Heart left ventricle (tissue), 16 donors: ENCODE measurements at regions not wholly inside any gene's neighbourhood (a gene's known extent, or its start where the extent isn't known, plus 50 kb on each side); places are given as distances from the start of the nearest gene placed in this dataset.
A peak's percentile ranks its signal among the peaks of the same experiment; 100 is the strongest.
"Not testable (repeated sequence)": the region's sequence is repeated elsewhere in the genome, so short reads cannot be mapped to it uniquely, and the experiment has no call there.

Experiments used
- ATAC-seq, 4 donors: fragments of 200-7000 bp; cut with Tn5 transposase; one replicate each; pipeline ENCODE4 v1.9.1; 2020 to 2022; ENCODE audit warnings: moderate library complexity in 4 of 4, mild to moderate bottlenecking in 3 of 4, moderate number of reproducible peaks in 1 of 4
- DNase-seq, 5 donors: peaks; one replicate each; pipeline ENCODE4 v3.0.0-alpha.2; 2020
- H3K27ac ChIP-seq, 12 donors: fragments of 200-600 bp; sonication (generic) in 4 of 12; one replicate each; pipeline versions ENCODE4 v1.5.0 to v1.8.0; 2016 to 2022; ENCODE audit warnings: mild to moderate bottlenecking in 2 of 12
- H3K27me3 ChIP-seq, 9 donors: fragments of 200-600 bp; sonication (generic) in 2 of 9; one replicate each; pipeline versions ENCODE4 v1.5.1 to v1.8.0; 2016 to 2022; ENCODE audit warnings: mild to moderate bottlenecking in 3 of 9
- H3K36me3 ChIP-seq, 9 donors: fragments of 200-600 bp; sonication (generic) in 2 of 9; one replicate each; pipeline versions ENCODE4 v1.5.0 to v1.8.0; 2018 to 2022; ENCODE audit warnings: mild to moderate bottlenecking in 2 of 9
- H3K4me1 ChIP-seq, 12 donors: fragments of 200-600 bp; sonication (generic) in 4 of 12; one replicate each; pipeline versions ENCODE4 v1.5.0 to v1.8.0; 2016 to 2022; ENCODE audit warnings: mild to moderate bottlenecking in 3 of 12
- H3K4me3 ChIP-seq, 12 donors: fragments of 200-600 bp; sonication (generic) in 4 of 12; one replicate each; pipeline versions ENCODE4 v1.5.0 to v1.8.0; 2017 to 2022; ENCODE audit warnings: mild to moderate bottlenecking in 9 of 12, moderate library complexity in 4 of 12
- H3K9me3 ChIP-seq, 12 donors: fragments of 200-600 bp; sonication (generic) in 4 of 12; one replicate each; pipeline versions ENCODE4 v1.5.0 to v1.8.0; 2016 to 2022; ENCODE audit warnings: mild to moderate bottlenecking in 1 of 12
- POLR2A ChIP-seq, 2 donors: fragments of 450-650 bp; IDR thresholded peaks; one replicate each; pipeline ENCODE4 v1.6.1; 2017; ENCODE audit warnings: antibody characterized with exemption in 2 of 2, mild to moderate bottlenecking in 2 of 2, moderate library complexity in 2 of 2
- WGBS, 4 donors: extraction: QIAGEN DNeasy Blood & Tissue Kit in 2 of 4; methylation state at CpG; one replicate each; pipeline versions ENCODE4 v1.1.5 to v1.1.7; 2013 to 2018; 5-methylcytosine and 5-hydroxymethylcytosine counted together
- intact Hi-C, 10 donors: fragments of 100-400 bp; cut with DNase I; formaldehyde crosslinking; loops; one replicate each; pipeline versions ENCODE4 v1.11.1 to v1.14.2; 2022
- TF ChIP-seq, protein P1 (sequence below), 12 donors: fragments of 200-600 bp; sonication (generic) in 4 of 12; IDR thresholded peaks; one replicate each; pipeline versions ENCODE4 v1.5.0 to v1.8.0; 2018 to 2022; ENCODE audit warnings: antibody characterized with exemption in 12 of 12, mild to moderate bottlenecking in 5 of 12
- donor health status: ischemic (EF 13 %, LVEDD 7.1; RV severe dilation, severe dysfunction).
- donor health status: healthy with polysubstance abuse.
- donor health status: DM: no; HTN: yes; CAD: no.
- donor health status: DM: no; HTN: no; CAD: no.
- donor health status: ischemic (EF 25% LVEDD 6.9; RV normal size, moderate dysfunction).
- donor health status: ischemic (EF 25% LVEDD 5.7; RV mildly dilated, moderate dysfunction).
- donor health status: healthy.
- donor health status: DM: yes; HTN: yes; CAD: no.
- donor health status: ischemic (EF 35%, LVEDD 5.7; RV mildly dilated, moderate dysfunction).
- donor health status: nonischemic (EF 11% LVEDD 7.7; RV severe dilation, severe dysfunction).
- donor health status: DM: yes; HTN: yes; CAD: no.
- donor health status: PGD.
- donor health status: ischemic (EF 29% LVEDD 5.4; RV normal size, mild dysfunction).
- donor health status: nonischemic (EF 23%, LVEDD 6.1; RV moderate dilation, normal function).

- H3K27me3 ChIP-seq, result no peaks in the 10 kb centered on the region
- no peak for DNase-seq
- H3K36me3 ChIP-seq, result no peaks in the 10 kb centered on the region
- no peak for ATAC-seq
- intact Hi-C loops, result no loop called here
- H3K4me1 ChIP-seq, result no peaks in the 10 kb centered on the region
- H3K9me3 ChIP-seq, result peaks cover 0 to 3% (median 0%) of the 10 kb centered on the region in 12 donors
- peak overlapping the region in 1 of 12 donors; percentile 52 for H3K27ac ChIP-seq
- no peak overlapping the region for H3K4me3 ChIP-seq
- TF ChIP-seq, protein P1, sequence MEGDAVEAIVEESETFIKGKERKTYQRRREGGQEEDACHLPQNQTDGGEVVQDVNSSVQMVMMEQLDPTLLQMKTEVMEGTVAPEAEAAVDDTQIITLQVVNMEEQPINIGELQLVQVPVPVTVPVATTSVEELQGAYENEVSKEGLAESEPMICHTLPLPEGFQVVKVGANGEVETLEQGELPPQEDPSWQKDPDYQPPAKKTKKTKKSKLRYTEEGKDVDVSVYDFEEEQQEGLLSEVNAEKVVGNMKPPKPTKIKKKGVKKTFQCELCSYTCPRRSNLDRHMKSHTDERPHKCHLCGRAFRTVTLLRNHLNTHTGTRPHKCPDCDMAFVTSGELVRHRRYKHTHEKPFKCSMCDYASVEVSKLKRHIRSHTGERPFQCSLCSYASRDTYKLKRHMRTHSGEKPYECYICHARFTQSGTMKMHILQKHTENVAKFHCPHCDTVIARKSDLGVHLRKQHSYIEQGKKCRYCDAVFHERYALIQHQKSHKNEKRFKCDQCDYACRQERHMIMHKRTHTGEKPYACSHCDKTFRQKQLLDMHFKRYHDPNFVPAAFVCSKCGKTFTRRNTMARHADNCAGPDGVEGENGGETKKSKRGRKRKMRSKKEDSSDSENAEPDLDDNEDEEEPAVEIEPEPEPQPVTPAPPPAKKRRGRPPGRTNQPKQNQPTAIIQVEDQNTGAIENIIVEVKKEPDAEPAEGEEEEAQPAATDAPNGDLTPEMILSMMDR (IDR thresholded peaks at IDR 0.05), result no peak
- TF ChIP-seq POLR2A (IDR thresholded peaks at IDR 0.05), result no peak
These were observed 167.7 kb downstream of the BCHE start for GRCh38 chr3:165669504-165669903.

- ATAC-seq (no peak), DNase-seq (no peak)
These were observed 169.5 kb downstream of the BCHE start for GRCh38 chr3:165667676-165668075.

DNA sequence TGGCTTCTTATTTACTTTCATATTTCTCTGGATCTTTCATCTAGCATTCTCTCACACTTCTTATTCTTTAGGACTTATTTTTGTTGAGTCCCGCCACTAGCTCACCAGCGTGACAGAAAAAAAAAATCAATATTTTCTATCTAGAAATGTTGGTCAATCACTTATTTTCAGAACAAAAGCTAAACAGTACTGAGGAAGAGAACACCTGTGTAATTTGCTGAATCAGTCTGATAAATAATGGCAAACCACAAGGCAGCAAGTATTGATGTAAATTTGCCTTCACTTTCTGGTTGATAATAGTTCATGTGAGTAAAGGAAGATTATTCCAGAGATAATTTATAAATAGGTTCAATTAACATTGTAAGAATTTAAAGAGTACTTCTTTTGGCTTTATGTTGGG, 179.2 kb downstream of the BCHE start:
- no peak overlapping the region for H3K4me3 ChIP-seq
- ATAC-seq, result no peak
- 87 to 94% (median 92%) methylated on average over 2 of the region's 2 CpGs for WGBS, 4 donors
- H3K36me3 ChIP-seq, result no peaks in the 10 kb centered on the region
- H3K27me3 ChIP-seq, result no peaks in the 10 kb centered on the region
- intact Hi-C loops, result no loop called here
- H3K27ac ChIP-seq, result no peak overlapping the region
- TF ChIP-seq POLR2A (IDR thresholded peaks at IDR 0.05), result no peak
- TF ChIP-seq, protein P1 (IDR thresholded peaks at IDR 0.05), result no peak
- no peaks in the 10 kb centered on the region for H3K9me3 ChIP-seq
- no peaks in the 10 kb centered on the region for H3K4me1 ChIP-seq
- no peak for DNase-seq

More at GRCh38 chr3:165667676-165668075, 169.5 kb downstream of the BCHE start:
- H3K36me3 ChIP-seq, result no peaks in the 10 kb centered on the region
- H3K4me1 ChIP-seq, result no peaks in the 10 kb centered on the region
- no peak for TF ChIP-seq POLR2A (IDR thresholded peaks at IDR 0.05)
- TF ChIP-seq, protein P1 (IDR thresholded peaks at IDR 0.05), result no peak
- no peaks in the 10 kb centered on the region for H3K27me3 ChIP-seq
- WGBS, 4 donors, result 81 to 94% (median 88%) methylated on average over 2 of the region's 2 CpGs
- no peak overlapping the region for H3K27ac ChIP-seq
- H3K4me3 ChIP-seq, result no peak overlapping the region
- intact Hi-C loops, result no loop called here
- H3K9me3 ChIP-seq, result no peaks in the 10 kb centered on the region

- H3K36me3 ChIP-seq, result no peaks in the 10 kb centered on the region
- H3K27ac ChIP-seq, result no peak overlapping the region
- no peak overlapping the region for H3K4me3 ChIP-seq
- TF ChIP-seq POLR2A (IDR thresholded peaks at IDR 0.05), result no peak
- TF ChIP-seq, protein P1 (IDR thresholded peaks at IDR 0.05), result no peak
- intact Hi-C loops, result no loop called here
- DNase-seq (no peak), ATAC-seq (no peak)
- no peaks in the 10 kb centered on the region for H3K4me1 ChIP-seq
- H3K27me3 ChIP-seq, result no peaks in the 10 kb centered on the region
- H3K9me3 ChIP-seq, result no peaks in the 10 kb centered on the region
- 67 to 70% (median 69%) methylated on average over 1 of the region's 1 CpG for WGBS, 4 donors
These were observed 184.0 kb downstream of the BCHE start for GRCh38 chr3:165653130-165653778.

DNA sequence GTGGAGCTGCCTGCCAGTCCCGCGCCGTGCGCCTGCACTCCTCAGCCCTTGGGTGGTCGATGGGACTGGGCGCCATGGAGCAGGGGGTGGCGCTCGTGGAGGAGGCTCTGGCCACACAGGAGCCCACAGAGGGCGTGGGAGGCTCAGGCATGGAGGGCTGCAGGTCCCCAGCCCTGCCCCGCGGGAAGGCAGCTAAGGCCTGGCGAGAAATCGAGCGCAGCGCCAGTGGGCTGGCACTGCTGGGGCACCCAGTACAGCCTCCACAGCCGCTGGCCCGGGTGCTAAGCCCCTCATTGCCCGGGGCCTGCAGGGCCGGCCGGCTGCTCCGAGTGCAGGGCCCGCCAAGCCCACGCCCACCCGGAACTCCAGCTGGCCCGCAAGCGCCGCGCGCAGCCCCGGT, 187.9 kb downstream of the BCHE start:
- ATAC-seq, H3K4me1 ChIP-seq, H3K4me3 ChIP-seq, H3K27ac ChIP-seq, H3K36me3 ChIP-seq, H3K27me3 ChIP-seq, intact Hi-C loops, H3K9me3 ChIP-seq: not testable (repeated sequence)
- 91 to 96% (median 93%) methylated on average over 11 to 30 of the region's 30 CpGs for WGBS, 4 donors
- DNase-seq, result peak in 1 of 5 donors; percentile 46
